Left lung (tissue), 4 donors: ENCODE measurements at regions not wholly inside any gene's neighbourhood (a gene's known extent, or its start where the extent isn't known, plus 50 kb on each side); places are given as distances from the start of the nearest gene placed in this dataset.

Experiments used
- ATAC-seq: fragments of 200-7000 bp; cut with Tn5 transposase; one replicate; pipeline ENCODE4 v1.9.1; 2020; ENCODE audit warnings: moderate library complexity
- DNase-seq, 4 donors: peaks; one replicate each; pipeline ENCODE4 v3.0.0-alpha.2; 2013 to 2020
- H3K27ac ChIP-seq, 2 donors: fragments of 200-600 bp; sonication (generic) in 1 of 2; one replicate each; pipeline versions ENCODE4 v1.5.0 to v1.8.0; 2020 to 2021
- H3K27me3 ChIP-seq, 2 donors: fragments of 200-600 bp; sonication (generic) in 1 of 2; one replicate each; pipeline versions ENCODE4 v1.5.0 to v1.8.0; 2020 to 2021
- H3K36me3 ChIP-seq, 2 donors: fragments of 200-600 bp; sonication (generic) in 1 of 2; one replicate each; pipeline versions ENCODE4 v1.5.0 to v1.8.0; 2020 to 2021
- H3K4me1 ChIP-seq, 2 donors: fragments of 200-600 bp; one replicate each; pipeline ENCODE4 v1.8.0; 2021
- H3K4me3 ChIP-seq, 2 donors: fragments of 200-600 bp; sonication (generic) in 1 of 2; one replicate each; pipeline versions ENCODE4 v1.5.0 to v1.8.0; 2020 to 2021; ENCODE audit warnings: mild to moderate bottlenecking in 1 of 2
- H3K9me3 ChIP-seq, 2 donors: fragments of 200-600 bp; sonication (generic) in 1 of 2; one replicate each; pipeline versions ENCODE4 v1.5.0 to v1.8.0; 2020 to 2021
- intact Hi-C, 2 donors: fragments of 100-400 bp; cut with DNase I; formaldehyde crosslinking; loops; one replicate each; pipeline versions ENCODE4 v1.11.2 to v1.14.2; 2022
- microRNA-seq, 2 donors: library from miRNA; unstranded; fragments of <30 nt; microRNA quantifications; one replicate each; pipeline ENCODE4, GENCODE V29; 2019
- TF ChIP-seq, protein P1 (sequence below), 2 donors: fragments of 200-600 bp; sonication (generic) in 1 of 2; IDR thresholded peaks; one replicate each; pipeline versions ENCODE4 v1.5.0 to v1.8.0; 2021; ENCODE audit warnings: antibody characterized with exemption in 2 of 2
- donor health status: DM: no; HTN: yes; CAD: no.
- donor health status: DM: no; HTN: no; CAD: no.

DNA sequence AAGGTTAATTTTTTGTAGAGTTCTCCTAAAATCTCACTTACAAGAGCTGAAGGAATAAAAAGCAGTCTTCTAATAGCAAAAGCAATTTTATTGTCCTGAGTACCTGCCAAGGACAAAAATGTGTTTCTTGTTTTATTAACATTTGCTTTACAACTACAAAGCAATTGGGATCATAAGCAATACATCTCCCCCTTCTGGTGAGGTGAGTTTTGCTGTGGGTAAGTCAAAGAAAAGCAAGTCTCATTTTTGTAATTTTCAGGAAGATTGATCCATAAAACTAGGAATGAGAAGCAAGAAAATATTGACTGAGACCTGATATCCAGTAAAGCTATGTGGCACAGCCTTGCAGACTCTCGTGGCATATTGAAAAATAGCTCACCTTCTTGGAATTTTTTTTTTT, 2162.7 kb downstream of the NCAM2 start:
- Histone ChIP-seq H3K9me3 (no peaks in the 10 kb centered on the region), H3K27me3 (no peaks in the 10 kb centered on the region), H3K36me3 (no peaks in the 10 kb centered on the region), H3K4me3 (no peak overlapping the region), H3K4me1 (no peaks in the 10 kb centered on the region), H3K27ac (no peak overlapping the region)
- DNase-seq (no peak), ATAC-seq (no peak)
- intact Hi-C loops = no loop called here
- TF ChIP-seq, protein P1, sequence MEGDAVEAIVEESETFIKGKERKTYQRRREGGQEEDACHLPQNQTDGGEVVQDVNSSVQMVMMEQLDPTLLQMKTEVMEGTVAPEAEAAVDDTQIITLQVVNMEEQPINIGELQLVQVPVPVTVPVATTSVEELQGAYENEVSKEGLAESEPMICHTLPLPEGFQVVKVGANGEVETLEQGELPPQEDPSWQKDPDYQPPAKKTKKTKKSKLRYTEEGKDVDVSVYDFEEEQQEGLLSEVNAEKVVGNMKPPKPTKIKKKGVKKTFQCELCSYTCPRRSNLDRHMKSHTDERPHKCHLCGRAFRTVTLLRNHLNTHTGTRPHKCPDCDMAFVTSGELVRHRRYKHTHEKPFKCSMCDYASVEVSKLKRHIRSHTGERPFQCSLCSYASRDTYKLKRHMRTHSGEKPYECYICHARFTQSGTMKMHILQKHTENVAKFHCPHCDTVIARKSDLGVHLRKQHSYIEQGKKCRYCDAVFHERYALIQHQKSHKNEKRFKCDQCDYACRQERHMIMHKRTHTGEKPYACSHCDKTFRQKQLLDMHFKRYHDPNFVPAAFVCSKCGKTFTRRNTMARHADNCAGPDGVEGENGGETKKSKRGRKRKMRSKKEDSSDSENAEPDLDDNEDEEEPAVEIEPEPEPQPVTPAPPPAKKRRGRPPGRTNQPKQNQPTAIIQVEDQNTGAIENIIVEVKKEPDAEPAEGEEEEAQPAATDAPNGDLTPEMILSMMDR (IDR thresholded peaks at IDR 0.05) = no peak

GRCh38 chr21:23162198-23162946, 2164.2 kb downstream of the NCAM2 start:
- ATAC-seq (no peak), DNase-seq (peak in 1 of 4 donors; percentile 9)
- Histone ChIP-seq H3K27ac (no peak overlapping the region), H3K9me3 (peaks cover 0 to under 1% of the 10 kb centered on the region in 2 donors), H3K4me3 (no peak overlapping the region), H3K4me1 (no peaks in the 10 kb centered on the region), H3K36me3 (no peaks in the 10 kb centered on the region), H3K27me3 (no peaks in the 10 kb centered on the region)
- intact Hi-C loops = no loop called here
- TF ChIP-seq, protein P1 (IDR thresholded peaks at IDR 0.05) = no peak

Small RNAs in the stretch of these regions (microRNA-seq; reads per million reads assigned to microRNA genes)
- 0 reads per million in 2 donors for gene MIR6130
